ENCODE measurements at regions not wholly inside any gene's neighbourhood (a gene's known extent, or its start where the extent isn't known, plus 50 kb on each side); places are given as distances from the start of the nearest gene placed in this dataset.

GRCh38 chr17:71846561-71847110 is 274.2 kb upstream of the SOX9 start:
- H3K4me3 ChIP-seq (ENCODE audit: low read depth, low read length): no peak overlapping the region
- DNase-seq (ENCODE audit: low read depth): peak; percentile 39
- TF ChIP-seq, protein P1, sequence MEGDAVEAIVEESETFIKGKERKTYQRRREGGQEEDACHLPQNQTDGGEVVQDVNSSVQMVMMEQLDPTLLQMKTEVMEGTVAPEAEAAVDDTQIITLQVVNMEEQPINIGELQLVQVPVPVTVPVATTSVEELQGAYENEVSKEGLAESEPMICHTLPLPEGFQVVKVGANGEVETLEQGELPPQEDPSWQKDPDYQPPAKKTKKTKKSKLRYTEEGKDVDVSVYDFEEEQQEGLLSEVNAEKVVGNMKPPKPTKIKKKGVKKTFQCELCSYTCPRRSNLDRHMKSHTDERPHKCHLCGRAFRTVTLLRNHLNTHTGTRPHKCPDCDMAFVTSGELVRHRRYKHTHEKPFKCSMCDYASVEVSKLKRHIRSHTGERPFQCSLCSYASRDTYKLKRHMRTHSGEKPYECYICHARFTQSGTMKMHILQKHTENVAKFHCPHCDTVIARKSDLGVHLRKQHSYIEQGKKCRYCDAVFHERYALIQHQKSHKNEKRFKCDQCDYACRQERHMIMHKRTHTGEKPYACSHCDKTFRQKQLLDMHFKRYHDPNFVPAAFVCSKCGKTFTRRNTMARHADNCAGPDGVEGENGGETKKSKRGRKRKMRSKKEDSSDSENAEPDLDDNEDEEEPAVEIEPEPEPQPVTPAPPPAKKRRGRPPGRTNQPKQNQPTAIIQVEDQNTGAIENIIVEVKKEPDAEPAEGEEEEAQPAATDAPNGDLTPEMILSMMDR (IDR thresholded peaks at IDR 0.05; ENCODE audit: insufficient read depth, low read length, poor library complexity, severe bottlenecking): no peak

GRCh38 chr17:71849783-71850768 is 270.7 kb upstream of the SOX9 start:
- H3K27me3 ChIP-seq (ENCODE audit: control insufficient read depth, insufficient read depth, low read length): no peaks in the 10 kb centered on the region
- no peaks in the 10 kb centered on the region for H3K36me3 ChIP-seq (ENCODE audit: control insufficient read depth, insufficient read depth, low read length)
- TF ChIP-seq, protein P1 (IDR thresholded peaks at IDR 0.05; ENCODE audit: insufficient read depth, low read length, poor library complexity, severe bottlenecking): no peak
- no peak overlapping the region for H3K4me3 ChIP-seq (ENCODE audit: low read depth, low read length)
- no peak for DNase-seq (ENCODE audit: low read depth)

More at GRCh38 chr17:71846561-71847110, 274.2 kb upstream of the SOX9 start:
- Histone ChIP-seq H3K36me3 (ENCODE audit: control insufficient read depth, insufficient read depth, low read length) (no peaks in the 10 kb centered on the region), H3K27me3 (ENCODE audit: control insufficient read depth, insufficient read depth, low read length) (no peaks in the 10 kb centered on the region)

DNA sequence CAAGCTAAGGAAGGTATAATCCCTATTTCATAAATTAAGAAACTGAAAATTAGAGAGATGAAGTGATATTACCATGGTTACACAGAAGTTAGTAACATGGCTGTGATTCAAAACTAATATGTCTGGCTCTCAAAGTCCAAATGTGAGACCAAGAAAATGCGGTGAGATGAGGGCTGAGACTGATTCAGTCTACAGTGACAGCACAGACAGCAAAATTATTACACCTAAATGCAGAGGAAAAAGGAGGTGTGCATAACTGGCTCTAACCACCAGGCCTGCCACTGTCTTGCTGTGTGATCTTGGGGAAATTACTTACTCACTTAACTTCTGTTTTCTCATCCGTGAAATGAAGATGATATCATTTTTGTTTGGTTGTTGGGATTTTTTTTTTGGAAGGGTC is 270.0 kb upstream of the SOX9 start:
- DNase-seq (ENCODE audit: low read depth): no peak
- Histone ChIP-seq H3K36me3 (ENCODE audit: control insufficient read depth, insufficient read depth, low read length) (no peaks in the 10 kb centered on the region), H3K27me3 (ENCODE audit: control insufficient read depth, insufficient read depth, low read length) (no peaks in the 10 kb centered on the region), H3K4me3 (ENCODE audit: low read depth, low read length) (no peak overlapping the region)
- TF ChIP-seq, protein P1 (IDR thresholded peaks at IDR 0.05; ENCODE audit: insufficient read depth, low read length, poor library complexity, severe bottlenecking): no peak

DNA sequence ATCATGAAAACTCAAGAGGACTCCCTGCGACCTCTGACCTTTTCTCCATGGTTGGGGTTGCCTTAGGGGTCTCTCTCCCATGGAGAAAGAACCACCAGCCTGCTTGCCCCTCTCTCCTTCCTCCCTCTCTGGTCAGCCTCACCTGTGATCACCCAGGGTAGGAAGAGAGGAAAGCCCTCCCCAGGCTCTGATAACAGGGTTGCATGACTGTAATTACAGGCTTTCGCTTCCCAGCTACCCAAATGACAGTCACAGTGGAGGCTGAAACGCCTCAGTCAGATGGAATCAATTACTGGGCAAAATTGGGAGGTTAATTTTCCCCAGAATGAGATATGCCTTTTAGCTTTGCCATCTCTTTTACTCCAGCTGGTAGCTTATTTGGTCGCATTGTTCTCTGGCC is 265.8 kb upstream of the SOX9 start:
- no peaks in the 10 kb centered on the region for H3K36me3 ChIP-seq (ENCODE audit: control insufficient read depth, insufficient read depth, low read length)
- H3K4me3 ChIP-seq (ENCODE audit: low read depth, low read length): no peak overlapping the region
- DNase-seq (ENCODE audit: low read depth): no peak
- no peaks in the 10 kb centered on the region for H3K27me3 ChIP-seq (ENCODE audit: control insufficient read depth, insufficient read depth, low read length)
- TF ChIP-seq, protein P1 (IDR thresholded peaks at IDR 0.05; ENCODE audit: insufficient read depth, low read length, poor library complexity, severe bottlenecking): no peak

DNA sequence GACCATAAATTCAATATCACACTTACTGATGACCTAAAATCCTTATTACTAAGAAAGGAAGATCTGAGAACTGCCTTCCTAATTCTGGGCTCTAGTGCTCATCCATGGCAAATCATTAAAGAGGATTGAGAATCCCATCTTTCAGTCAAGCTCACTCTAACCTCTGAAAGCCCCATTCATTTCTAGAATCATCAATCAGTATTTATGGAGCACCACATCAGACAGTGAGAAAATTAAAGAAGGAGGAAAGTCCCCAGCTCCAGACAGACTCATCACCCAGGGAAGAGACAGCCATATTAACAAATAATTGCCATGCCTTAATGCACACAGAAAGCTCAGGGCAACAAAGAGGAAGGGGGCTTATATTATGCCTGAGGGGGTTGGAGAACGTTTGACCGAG is 256.1 kb upstream of the SOX9 start:
- no peaks in the 10 kb centered on the region for H3K27me3 ChIP-seq (ENCODE audit: control insufficient read depth, insufficient read depth, low read length)
- no peak overlapping the region for H3K4me3 ChIP-seq (ENCODE audit: low read depth, low read length)
- TF ChIP-seq, protein P1 (IDR thresholded peaks at IDR 0.05; ENCODE audit: insufficient read depth, low read length, poor library complexity, severe bottlenecking): no peak
- H3K36me3 ChIP-seq (ENCODE audit: control insufficient read depth, insufficient read depth, low read length): no peaks in the 10 kb centered on the region
- DNase-seq (ENCODE audit: low read depth): no peak
